Liver (tissue), 8 donors: ENCODE measurements at regions not wholly inside any gene's neighbourhood (a gene's known extent, or its start where the extent isn't known, plus 50 kb on each side); places are given as distances from the start of the nearest gene placed in this dataset.

Source experiments
- DNase-seq: peaks from one replicate; pipeline ENCODE4 v3.0.0-alpha.2; 2017; ENCODE audit warnings: low spot score
- H3K27ac ChIP-seq, 2 donors: one replicate each; pipeline ENCODE4 v1.7.0; 2013; ENCODE audit warnings: inconsistent platforms in 2 of 2, low read length in 2 of 2, control low read depth in 1 of 2, low read depth in 1 of 2, mild to moderate bottlenecking in 1 of 2
- H3K27me3 ChIP-seq, 4 donors: one replicate each; pipeline versions ENCODE4 v1.6.1 to v1.7.0; 2013; ENCODE audit warnings: low read length in 3 of 4, inconsistent platforms in 1 of 4, mild to moderate bottlenecking in 1 of 4, moderate library complexity in 1 of 4; ENCODE audit not compliant: control insufficient read depth in 4 of 4, insufficient read depth in 4 of 4
- H3K36me3 ChIP-seq, 4 donors: one replicate each; pipeline versions ENCODE4 v1.6.1 to v1.7.0; 2013; ENCODE audit warnings: low read length in 3 of 4, mild to moderate bottlenecking in 3 of 4, low read depth in 1 of 4, moderate library complexity in 1 of 4; ENCODE audit not compliant: control insufficient read depth in 4 of 4, insufficient read depth in 3 of 4
- H3K4me1 ChIP-seq, 4 donors: one replicate each; pipeline versions ENCODE4 v1.6.1 to v1.7.0; 2013; ENCODE audit warnings: low read length in 3 of 4, mild to moderate bottlenecking in 3 of 4, moderate library complexity in 1 of 4; ENCODE audit not compliant: control insufficient read depth in 4 of 4, insufficient read depth in 4 of 4
- H3K4me3 ChIP-seq, 3 donors: one replicate each; pipeline versions ENCODE4 v1.6.1 to v1.7.0; 2013; ENCODE audit warnings: low read length in 3 of 3, control low read depth in 1 of 3, low read depth in 1 of 3, mild to moderate bottlenecking in 1 of 3
- H3K9ac ChIP-seq, 2 donors: one replicate each; pipeline ENCODE4 v1.7.0; 2013; ENCODE audit warnings: low read length in 2 of 2, mild to moderate bottlenecking in 2 of 2, moderate library complexity in 2 of 2, control low read depth in 1 of 2, low read depth in 1 of 2
- H3K9me3 ChIP-seq, 4 donors: one replicate each; pipeline versions ENCODE4 v1.6.1 to v1.7.0; 2013; ENCODE audit warnings: low read length in 3 of 4; ENCODE audit not compliant: control insufficient read depth in 4 of 4
- EGR1 ChIP-seq, 2 donors: IDR thresholded peaks; 2 replicates each; pipeline ENCODE4 v1.6.1; 2016 to 2018; ENCODE audit warnings: antibody characterized with exemption in 2 of 2, low read depth in 2 of 2
- FOXA1 ChIP-seq: IDR thresholded peaks from 2 replicates; pipeline ENCODE4 v1.6.1; 2016; ENCODE audit warnings: antibody characterized with exemption
- FOXA2 ChIP-seq: IDR thresholded peaks from 2 replicates; pipeline ENCODE4 v1.6.1; 2016; ENCODE audit warnings: antibody characterized with exemption
- GABPA ChIP-seq, 2 donors: IDR thresholded peaks in 1 of 2; conservative IDR thresholded peaks in 1 of 2; 2 replicates each; pipeline ENCODE4 v1.6.1; 2016; ENCODE audit warnings: antibody characterized with exemption in 2 of 2, mild to moderate bottlenecking in 1 of 2, moderate library complexity in 1 of 2
- HNF4A ChIP-seq, 2 donors: conservative IDR thresholded peaks; 2 replicates each; pipeline ENCODE4 v1.6.1; 2016; ENCODE audit warnings: antibody characterized with exemption in 2 of 2, mild to moderate bottlenecking in 2 of 2
- HNF4G ChIP-seq: IDR thresholded peaks from 2 replicates; pipeline ENCODE4 v1.6.1; 2016; ENCODE audit warnings: antibody characterized with exemption
- JUND ChIP-seq, 2 donors: IDR thresholded peaks; 2 replicates each; pipeline ENCODE4 v1.6.1; 2016; ENCODE audit warnings: antibody characterized with exemption in 2 of 2
- RAD21 ChIP-seq, 2 donors: IDR thresholded peaks; 2 replicates each; pipeline ENCODE4 v1.6.1; 2016; ENCODE audit warnings: antibody characterized with exemption in 2 of 2, mild to moderate bottlenecking in 2 of 2
- RXRA ChIP-seq, 2 donors: IDR thresholded peaks; 2 replicates each; pipeline ENCODE4 v1.6.1; 2017 to 2018; ENCODE audit warnings: antibody characterized with exemption in 2 of 2, mild to moderate bottlenecking in 1 of 2
- SP1 ChIP-seq: IDR thresholded peaks from 2 replicates; pipeline ENCODE4 v1.6.1; 2018; ENCODE audit warnings: antibody characterized with exemption, mild to moderate bottlenecking
- TAF1 ChIP-seq: conservative IDR thresholded peaks from 2 replicates; pipeline ENCODE4 v1.6.1; 2016; ENCODE audit warnings: antibody characterized with exemption, mild to moderate bottlenecking
- WGBS: extraction: QIAGEN DNeasy Blood & Tissue Kit; methylation state at CpG from one replicate; pipeline ENCODE4 v1.1.7; 2013; 5-methylcytosine and 5-hydroxymethylcytosine counted together
- TF ChIP-seq, protein P1 (sequence below): IDR thresholded peaks from 2 replicates; pipeline ENCODE4 v1.6.1; 2016; ENCODE audit warnings: antibody characterized with exemption, mild to moderate bottlenecking
- TF ChIP-seq, protein P2 (sequence below): fragments of 150-350 bp; IDR thresholded peaks from 2 replicates; pipeline ENCODE4 v1.5.1; 2017; ENCODE audit warnings: improper control_type of control experiment, low read depth, low read length; ENCODE audit not compliant: missing input control
- TF ChIP-seq, protein P3 (sequence below): IDR thresholded peaks from 2 replicates; pipeline ENCODE4 v1.6.1; 2016; ENCODE audit warnings: antibody characterized with exemption
- TF ChIP-seq, protein P4 (sequence below): IDR thresholded peaks from 2 replicates; pipeline ENCODE4 v1.6.1; 2016; ENCODE audit warnings: antibody characterized with exemption
- donor health status: healthy.
- donor health status: healthy.
- donor health status: healthy.
- donor health status: healthy.
- donor health status: healthy.

DNA sequence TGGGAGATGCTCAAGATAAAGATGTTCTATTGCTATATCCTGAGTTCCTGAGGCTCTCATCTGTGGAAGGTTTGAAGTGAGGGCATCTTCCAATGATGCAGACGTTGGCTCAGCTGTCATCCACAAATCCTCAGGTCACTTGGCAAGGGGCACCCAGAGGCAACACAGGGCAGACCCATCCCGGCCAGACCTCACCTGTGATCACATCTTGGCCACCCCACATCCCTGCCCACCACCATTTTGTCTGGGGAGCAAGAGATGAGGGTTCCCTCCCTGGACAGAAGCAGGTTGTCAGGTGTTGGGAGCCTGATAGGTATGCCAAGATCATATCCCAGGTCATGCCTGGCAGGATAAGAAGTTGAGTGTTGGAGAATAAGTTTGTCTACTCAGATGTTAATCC lies 918.2 kb upstream of the ZNF722 start:
- 9% methylated on average over 2 of the region's 2 CpGs for WGBS
- Histone ChIP-seq H3K36me3 (no peaks in the 10 kb centered on the region), H3K9me3 (peaks cover 11 to 51% (median 23%) of the 10 kb centered on the region in 4 donors), H3K27ac (no peak overlapping the region), H3K4me3 (no peak overlapping the region), H3K27me3 (no peaks in the 10 kb centered on the region), H3K9ac (no peak overlapping the region), H3K4me1 (no peaks in the 10 kb centered on the region)
- DNase-seq, result no peak
- no peak for TF ChIP-seq HNF4G
- TF ChIP-seq GABPA (IDR thresholded peaks at IDR 0.05 in 1 of 2, conservative IDR thresholded peaks at IDR 0.05 in 1 of 2), result no peak
- no peak for TF ChIP-seq HNF4A (conservative IDR thresholded peaks at IDR 0.05)
- TF ChIP-seq RXRA (IDR thresholded peaks at IDR 0.05), result no peak
- TF ChIP-seq FOXA2, result no peak
- TF ChIP-seq JUND (IDR thresholded peaks at IDR 0.05), result no peak
- no peak for TF ChIP-seq FOXA1
- TF ChIP-seq TAF1, result no peak
- no peak for TF ChIP-seq SP1

DNA sequence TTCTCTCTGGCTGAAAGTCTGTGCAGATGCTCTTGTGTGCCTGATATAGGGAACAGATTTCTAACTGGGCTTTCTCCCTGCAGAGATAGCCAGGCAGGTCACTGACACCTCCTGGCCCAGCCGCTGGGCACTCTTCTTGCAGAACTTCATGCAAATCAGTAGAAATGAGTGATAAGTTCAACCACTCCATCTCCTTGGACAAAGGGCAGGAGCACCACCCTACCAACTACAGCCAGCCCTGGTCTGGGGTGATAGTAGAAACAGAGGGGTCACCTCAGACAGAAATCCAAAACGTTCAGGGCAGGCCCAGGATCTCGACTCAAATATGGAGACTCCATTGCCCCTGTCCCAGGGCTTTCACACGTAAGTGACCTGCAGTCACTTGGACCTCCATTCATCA lies 917.8 kb upstream of the ZNF722 start:
- peaks cover 11 to 49% (median 23%) of the 10 kb centered on the region in 4 donors for H3K9me3 ChIP-seq

More for the DNA sequence above, 917.8 kb upstream of the ZNF722 start:
- DNase-seq, result no peak
- Histone ChIP-seq H3K27me3 (no peaks in the 10 kb centered on the region), H3K36me3 (no peaks in the 10 kb centered on the region), H3K4me3 (no peak overlapping the region), H3K9ac (no peak overlapping the region), H3K4me1 (no peaks in the 10 kb centered on the region), H3K27ac (no peak overlapping the region)
- TF ChIP-seq FOXA1 (no peak), TAF1 (no peak), HNF4G (no peak), FOXA2 (no peak), EGR1 (IDR thresholded peaks at IDR 0.05; ENCODE audit: low read depth in 2 of 2) (no peak), JUND (IDR thresholded peaks at IDR 0.05) (no peak), RAD21 (IDR thresholded peaks at IDR 0.05) (no peak), HNF4A (conservative IDR thresholded peaks at IDR 0.05) (no peak), SP1 (no peak), GABPA (IDR thresholded peaks at IDR 0.05 in 1 of 2, conservative IDR thresholded peaks at IDR 0.05 in 1 of 2) (no peak)
- TF ChIP-seq, protein P1, sequence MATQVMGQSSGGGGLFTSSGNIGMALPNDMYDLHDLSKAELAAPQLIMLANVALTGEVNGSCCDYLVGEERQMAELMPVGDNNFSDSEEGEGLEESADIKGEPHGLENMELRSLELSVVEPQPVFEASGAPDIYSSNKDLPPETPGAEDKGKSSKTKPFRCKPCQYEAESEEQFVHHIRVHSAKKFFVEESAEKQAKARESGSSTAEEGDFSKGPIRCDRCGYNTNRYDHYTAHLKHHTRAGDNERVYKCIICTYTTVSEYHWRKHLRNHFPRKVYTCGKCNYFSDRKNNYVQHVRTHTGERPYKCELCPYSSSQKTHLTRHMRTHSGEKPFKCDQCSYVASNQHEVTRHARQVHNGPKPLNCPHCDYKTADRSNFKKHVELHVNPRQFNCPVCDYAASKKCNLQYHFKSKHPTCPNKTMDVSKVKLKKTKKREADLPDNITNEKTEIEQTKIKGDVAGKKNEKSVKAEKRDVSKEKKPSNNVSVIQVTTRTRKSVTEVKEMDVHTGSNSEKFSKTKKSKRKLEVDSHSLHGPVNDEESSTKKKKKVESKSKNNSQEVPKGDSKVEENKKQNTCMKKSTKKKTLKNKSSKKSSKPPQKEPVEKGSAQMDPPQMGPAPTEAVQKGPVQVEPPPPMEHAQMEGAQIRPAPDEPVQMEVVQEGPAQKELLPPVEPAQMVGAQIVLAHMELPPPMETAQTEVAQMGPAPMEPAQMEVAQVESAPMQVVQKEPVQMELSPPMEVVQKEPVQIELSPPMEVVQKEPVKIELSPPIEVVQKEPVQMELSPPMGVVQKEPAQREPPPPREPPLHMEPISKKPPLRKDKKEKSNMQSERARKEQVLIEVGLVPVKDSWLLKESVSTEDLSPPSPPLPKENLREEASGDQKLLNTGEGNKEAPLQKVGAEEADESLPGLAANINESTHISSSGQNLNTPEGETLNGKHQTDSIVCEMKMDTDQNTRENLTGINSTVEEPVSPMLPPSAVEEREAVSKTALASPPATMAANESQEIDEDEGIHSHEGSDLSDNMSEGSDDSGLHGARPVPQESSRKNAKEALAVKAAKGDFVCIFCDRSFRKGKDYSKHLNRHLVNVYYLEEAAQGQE, result no peak
- TF ChIP-seq, protein P2, sequence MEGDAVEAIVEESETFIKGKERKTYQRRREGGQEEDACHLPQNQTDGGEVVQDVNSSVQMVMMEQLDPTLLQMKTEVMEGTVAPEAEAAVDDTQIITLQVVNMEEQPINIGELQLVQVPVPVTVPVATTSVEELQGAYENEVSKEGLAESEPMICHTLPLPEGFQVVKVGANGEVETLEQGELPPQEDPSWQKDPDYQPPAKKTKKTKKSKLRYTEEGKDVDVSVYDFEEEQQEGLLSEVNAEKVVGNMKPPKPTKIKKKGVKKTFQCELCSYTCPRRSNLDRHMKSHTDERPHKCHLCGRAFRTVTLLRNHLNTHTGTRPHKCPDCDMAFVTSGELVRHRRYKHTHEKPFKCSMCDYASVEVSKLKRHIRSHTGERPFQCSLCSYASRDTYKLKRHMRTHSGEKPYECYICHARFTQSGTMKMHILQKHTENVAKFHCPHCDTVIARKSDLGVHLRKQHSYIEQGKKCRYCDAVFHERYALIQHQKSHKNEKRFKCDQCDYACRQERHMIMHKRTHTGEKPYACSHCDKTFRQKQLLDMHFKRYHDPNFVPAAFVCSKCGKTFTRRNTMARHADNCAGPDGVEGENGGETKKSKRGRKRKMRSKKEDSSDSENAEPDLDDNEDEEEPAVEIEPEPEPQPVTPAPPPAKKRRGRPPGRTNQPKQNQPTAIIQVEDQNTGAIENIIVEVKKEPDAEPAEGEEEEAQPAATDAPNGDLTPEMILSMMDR, result no peak
- TF ChIP-seq, protein P3, sequence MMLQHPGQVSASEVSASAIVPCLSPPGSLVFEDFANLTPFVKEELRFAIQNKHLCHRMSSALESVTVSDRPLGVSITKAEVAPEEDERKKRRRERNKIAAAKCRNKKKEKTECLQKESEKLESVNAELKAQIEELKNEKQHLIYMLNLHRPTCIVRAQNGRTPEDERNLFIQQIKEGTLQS, result no peak
- TF ChIP-seq, protein P4, sequence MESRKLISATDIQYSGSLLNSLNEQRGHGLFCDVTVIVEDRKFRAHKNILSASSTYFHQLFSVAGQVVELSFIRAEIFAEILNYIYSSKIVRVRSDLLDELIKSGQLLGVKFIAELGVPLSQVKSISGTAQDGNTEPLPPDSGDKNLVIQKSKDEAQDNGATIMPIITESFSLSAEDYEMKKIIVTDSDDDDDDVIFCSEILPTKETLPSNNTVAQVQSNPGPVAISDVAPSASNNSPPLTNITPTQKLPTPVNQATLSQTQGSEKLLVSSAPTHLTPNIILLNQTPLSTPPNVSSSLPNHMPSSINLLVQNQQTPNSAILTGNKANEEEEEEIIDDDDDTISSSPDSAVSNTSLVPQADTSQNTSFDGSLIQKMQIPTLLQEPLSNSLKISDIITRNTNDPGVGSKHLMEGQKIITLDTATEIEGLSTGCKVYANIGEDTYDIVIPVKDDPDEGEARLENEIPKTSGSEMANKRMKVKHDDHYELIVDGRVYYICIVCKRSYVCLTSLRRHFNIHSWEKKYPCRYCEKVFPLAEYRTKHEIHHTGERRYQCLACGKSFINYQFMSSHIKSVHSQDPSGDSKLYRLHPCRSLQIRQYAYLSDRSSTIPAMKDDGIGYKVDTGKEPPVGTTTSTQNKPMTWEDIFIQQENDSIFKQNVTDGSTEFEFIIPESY, result no peak
- WGBS, result 36% methylated on average over 4 of the region's 4 CpGs
